K562 (cell line): ENCODE measurements at regions not wholly inside any gene's neighbourhood (a gene's known extent, or its start where the extent isn't known, plus 50 kb on each side); places are given as distances from the start of the nearest gene placed in this dataset.

ENCODE experiments used
- CTCF ChIP-seq, 3 experiments: IDR thresholded peaks in 2 of 3; conservative IDR thresholded peaks in 1 of 3; 2 replicates each; pipeline ENCODE4 v1.5.1; 2011 to 2012; ENCODE audit warnings: low read length in 3 of 3, mild to moderate bottlenecking in 3 of 3, control low read depth in 2 of 3, improper control_type of control experiment in 1 of 3, inconsistent platforms in 1 of 3, low read depth in 1 of 3, mixed read lengths in 1 of 3, moderate library complexity in 1 of 3; ENCODE audit not compliant: insufficient read depth in 2 of 3
- ELF1 ChIP-seq: fragments of 200-800 bp; sonication (Bioruptor generic); IDR thresholded peaks from 2 replicates; pipeline ENCODE4 v1.6.1; 2016; ENCODE audit warnings: missing genetic modification characterization, missing compliant biosample characterization
- GABPA ChIP-seq: fragments of 200-800 bp; sonication (Bioruptor generic); conservative IDR thresholded peaks from 2 replicates; pipeline ENCODE4 v1.6.1; 2016; ENCODE audit warnings: low read depth, missing genetic modification characterization, missing compliant biosample characterization
- HDAC6 ChIP-seq: IDR thresholded peaks from 2 replicates; pipeline ENCODE4 v1.6.1; 2012; ENCODE audit warnings: low read depth, mild to moderate bottlenecking, control low read depth, inconsistent platforms, low read length, moderate library complexity
- RCOR1 ChIP-seq, 2 experiments: IDR thresholded peaks; 2 replicates each; pipeline ENCODE4 v1.6.1; 2012; ENCODE audit warnings: low read depth in 2 of 2, low read length in 2 of 2, borderline replicate concordance in 1 of 2, improper control_type of control experiment in 1 of 2
- REST ChIP-seq, 2 experiments: fragments of 450-650 bp; formaldehyde crosslinking in 1 of 2; IDR thresholded peaks; 2 replicates each; pipeline versions ENCODE4 v1.4.0 to v1.6.1; 2014 to 2020; ENCODE audit warnings: mild to moderate bottlenecking in 2 of 2, borderline replicate concordance in 1 of 2, low read depth in 1 of 2
- RFX5 ChIP-seq: IDR thresholded peaks from 2 replicates; pipeline ENCODE4 v1.6.1; 2011; ENCODE audit warnings: low read depth, mild to moderate bottlenecking, improper control_type of control experiment, low read length
- STAT6 ChIP-seq: sonication (generic); formaldehyde crosslinking; IDR thresholded peaks from 2 replicates; pipeline ENCODE4 v1.8.1; 2023; ENCODE audit warnings: mild to moderate bottlenecking, missing genetic modification reagents
- ZBTB49 ChIP-seq: sonication (generic); formaldehyde crosslinking; IDR thresholded peaks from 2 replicates; pipeline ENCODE4 v1.8.0; 2022; ENCODE audit warnings: missing genetic modification reagents, mild to moderate bottlenecking, borderline replicate concordance
- ZNF431 ChIP-seq: sonication (generic); formaldehyde crosslinking; IDR thresholded peaks from 2 replicates; pipeline ENCODE4 v1.8.0; 2022; ENCODE audit warnings: mild to moderate bottlenecking, missing genetic modification reagents

- TF ChIP-seq CTCF (IDR thresholded peaks at IDR 0.05 in 2 of 3, conservative IDR thresholded peaks at IDR 0.05 in 1 of 3; ENCODE audit: insufficient read depth in 2 of 3, low read depth in 1 of 3, low read length in 3 of 3): no peak
- TF ChIP-seq GABPA (tag): no peak
- no peak for TF ChIP-seq ELF1 (tag)
- TF ChIP-seq STAT6 (CRISPR knock-in tag): no peak
- TF ChIP-seq HDAC6: no peak
- TF ChIP-seq ZNF431: no peak
- TF ChIP-seq RFX5: no peak
- no peak for TF ChIP-seq ZBTB49 (CRISPR knock-in tag)
- TF ChIP-seq RCOR1 (IDR thresholded peaks at IDR 0.05; ENCODE audit: borderline replicate concordance in 1 of 2, low read depth in 2 of 2, low read length in 2 of 2): no peak
- TF ChIP-seq REST (IDR thresholded peaks at IDR 0.05; ENCODE audit: borderline replicate concordance): no peak
- TF ChIP-seq REST (CRISPR knock-in tag; IDR thresholded peaks at IDR 0.05; ENCODE audit: low read depth): no peak
These were observed 221.9 kb upstream of the DUSP10 start for GRCh38 chr1:221963742-221964141.
